GM12878 (cell line): ENCODE measurements at regions not wholly inside any gene's neighbourhood (a gene's known extent, or its start where the extent isn't known, plus 50 kb on each side); places are given as distances from the start of the nearest gene placed in this dataset.

ENCODE experiments used
- ATAC-seq: fragments of 200-7000 bp; cut with Tn5 transposase; 3 replicates; pipeline ENCODE4 v1.9.1; 2020; ENCODE audit warnings: mild to moderate bottlenecking, moderate library complexity
- BruUV-seq: library from RNA; stranded (reverse); fragments of 400-500 nt; replicated peaks from 2 replicates; lab custom pipeline; 2021; lab: Mats Ljungman, UMichigan
- CTCF ChIA-PET: fragments of 300-600 bp; sonication (Branson Sonifier 250); formaldehyde crosslinking; extraction: SDS; loops from one replicate; lab custom pipeline; 2021; ENCODE audit warnings: inconsistent platforms; lab: Yijun Ruan, JAX
- POLR2A ChIA-PET: fragments of 350-600 bp; formaldehyde crosslinking; extraction: SDS; loops from one replicate; lab custom pipeline; 2021; ENCODE audit warnings: inconsistent platforms; lab: Charles Lee
- RAD21 ChIA-PET: fragments of 300-600 bp; sonication (Branson Sonifier 250); formaldehyde crosslinking; loops from one replicate; lab custom pipeline; 2023; ENCODE audit warnings: antibody characterized with exemption; ENCODE audit not compliant: unreplicated experiment; lab: Charles Lee
- SMC1A ChIA-PET: fragments of 300-600 bp; sonication (Branson Sonifier 250); formaldehyde crosslinking; loops from one replicate; lab custom pipeline; 2023; ENCODE audit not compliant: unreplicated experiment, uncharacterized antibody; lab: Charles Lee
- DNase-seq: peaks from one replicate; pipeline ENCODE4 v3.0.0-alpha.2; 2011; ENCODE audit warnings: low read depth, low spot score
- FAIRE-seq: peaks from 3 replicates; lab custom pipeline; 2011; peaks lifted over from hg19 to GRCh38; lab: Jason Lieb, UNC
- H2AFZ ChIP-seq: 2 replicates; pipeline ENCODE4 v1.6.0; 2011; ENCODE audit warnings: low read depth, low read length, control low read depth; ENCODE audit not compliant: control insufficient read depth
- H3K27ac ChIP-seq: 2 replicates; pipeline ENCODE4 v1.5.1; 2011; ENCODE audit warnings: control low read depth; ENCODE audit not compliant: control insufficient read depth, insufficient read depth
- H3K27me3 ChIP-seq, 2 experiments: replicated peaks in 1 of 2; 2 replicates each; pipeline versions ENCODE4 v1.6.0 to v1.6.1; 2011; ENCODE audit warnings: low read length in 1 of 2; ENCODE audit not compliant: control insufficient read depth in 2 of 2, insufficient read depth in 2 of 2
- H3K36me3 ChIP-seq, 2 experiments: 2 replicates each; pipeline ENCODE4 v1.5.1; 2011; ENCODE audit warnings: low read length in 1 of 2; ENCODE audit not compliant: control insufficient read depth in 2 of 2, insufficient read depth in 2 of 2
- H3K4me1 ChIP-seq: 2 replicates; pipeline ENCODE4 v1.6.1; 2011; ENCODE audit warnings: mild to moderate bottlenecking, low read length, moderate library complexity, mixed read lengths; ENCODE audit not compliant: control insufficient read depth, insufficient read depth
- H3K4me2 ChIP-seq: 2 replicates; pipeline ENCODE4 v1.6.0; 2011; ENCODE audit warnings: control low read depth; ENCODE audit not compliant: control insufficient read depth, insufficient read depth
- H3K4me3 ChIP-seq: fragments of 200-600 bp; sonication (generic); 2 replicates; pipeline ENCODE4 v1.5.1; 2016
- H3K79me2 ChIP-seq: 2 replicates; pipeline ENCODE4 v1.6.0; 2011; ENCODE audit warnings: low read length; ENCODE audit not compliant: control insufficient read depth, insufficient read depth
- H3K9ac ChIP-seq: 2 replicates; pipeline ENCODE4 v1.8.0; 2011; ENCODE audit warnings: low read length, control low read depth, mixed read lengths; ENCODE audit not compliant: control insufficient read depth, insufficient read depth
- H3K9me3 ChIP-seq: replicated peaks from 3 replicates; pipeline ENCODE4 v1.5.1; 2011; ENCODE audit warnings: mild to moderate bottlenecking, low read length; ENCODE audit not compliant: control insufficient read depth, insufficient read depth
- H4K20me1 ChIP-seq: 2 replicates; pipeline ENCODE4 v1.6.0; 2011; ENCODE audit not compliant: control insufficient read depth, insufficient read depth
- ATF2 ChIP-seq: IDR thresholded peaks from 2 replicates; pipeline ENCODE4 v1.6.1; 2012; ENCODE audit warnings: low read length, inconsistent platforms
- E2F8 ChIP-seq: fragments of 450-650 bp; IDR thresholded peaks from 2 replicates; pipeline ENCODE4 v1.6.1; 2018; ENCODE audit warnings: mild to moderate bottlenecking, low read depth, moderate library complexity; ENCODE audit not compliant: partially characterized antibody
- HDAC6 ChIP-seq: fragments of 200-600 bp; sonication (generic); IDR thresholded peaks from one replicate; pipeline ENCODE4 v1.8.0; 2017; ENCODE audit warnings: antibody characterized with exemption; ENCODE audit not compliant: unreplicated experiment
- JUNB ChIP-seq: IDR thresholded peaks from 2 replicates; pipeline ENCODE4 v1.6.1; 2016; ENCODE audit warnings: antibody characterized with exemption, mild to moderate bottlenecking
- RB1 ChIP-seq: fragments of 450-650 bp; formaldehyde crosslinking; IDR thresholded peaks from 2 replicates; pipeline ENCODE4 v1.6.1; 2017; ENCODE audit warnings: mild to moderate bottlenecking, borderline replicate concordance
- SKIL ChIP-seq: fragments of 450-650 bp; IDR thresholded peaks from 2 replicates; pipeline ENCODE4 v1.6.1; 2017; ENCODE audit warnings: mild to moderate bottlenecking, low read depth, inconsistent platforms; ENCODE audit not compliant: poor library complexity, severe bottlenecking
- SMC3 ChIP-seq: IDR thresholded peaks from 2 replicates; pipeline ENCODE4 v1.6.1; 2011; ENCODE audit warnings: low read length, improper control_type of control experiment, borderline replicate concordance
- WGBS: methylation state at CpG from one replicate; pipeline ENCODE4 v1.1.6; 2016; ENCODE audit warnings: low lambda C conversion rate; ENCODE audit not compliant: insufficient replicate concordance, insufficient coverage; ENCODE audit errors: missing lambda C conversion rate; 5-methylcytosine and 5-hydroxymethylcytosine counted together
- in situ Hi-C: fragments of 300-500 bp; cut with MboI; formaldehyde crosslinking; loops from 9 replicates; pipeline ENCODE4 v1.14.3; 2018; ENCODE audit warnings: mixed read lengths
- intact Hi-C: fragments of 100-400 bp; cut with micrococcal nuclease; formaldehyde crosslinking; loops from one replicate; pipeline ENCODE4 v1.14.2; 2022; ENCODE audit not compliant: unreplicated experiment

GRCh38 chr12:107856096-107856495, 81.6 kb downstream of the ASCL4 start:
- intact Hi-C loops (no loop called here), in situ Hi-C loops (no loop called here)
- ChIA-PET SMC1A (no interaction called here), POLR2A (no interaction called here), CTCF (no interaction called here), RAD21 (no interaction called here)
- DNase-seq = no peak
- WGBS = 21% methylated on average over 2 of the region's 2 CpGs
- FAIRE-seq = no peak
- no peak overlapping the region for H2AFZ ChIP-seq
- ATAC-seq = no peak
- no peaks in the 10 kb centered on the region for H3K36me3 ChIP-seq
- no peaks in the 10 kb centered on the region for H3K4me1 ChIP-seq
- no peak overlapping the region for H3K9ac ChIP-seq
- H3K4me2 ChIP-seq = no peak overlapping the region
- H3K4me3 ChIP-seq = no peak overlapping the region
- no peaks in the 10 kb centered on the region for H3K9me3 ChIP-seq
- no peak overlapping the region for H3K27ac ChIP-seq
- no TSS peak for BruUV-seq
- no peak for TF ChIP-seq SMC3
- TF ChIP-seq JUNB = no peak
- H3K27me3 ChIP-seq = peaks cover 0 to 2% of the 10 kb centered on the region in 2 experiments; a peak in 2 of 4 replicates
- no peaks in the 10 kb centered on the region for H4K20me1 ChIP-seq
- H3K79me2 ChIP-seq = no peaks in the 10 kb centered on the region

GRCh38 chr12:107857191-107857590, 82.7 kb downstream of the ASCL4 start:
- WGBS = 56% methylated on average over 4 of the region's 4 CpGs
- H2AFZ ChIP-seq = no peak overlapping the region
- H4K20me1 ChIP-seq = no peaks in the 10 kb centered on the region
- ChIA-PET CTCF (no interaction called here), RAD21 (no interaction called here), SMC1A (no interaction called here), POLR2A (no interaction called here)
- BruUV-seq = no TSS peak
- no peak overlapping the region for H3K4me3 ChIP-seq
- ATAC-seq = no peak
- peaks cover 0 to 2% of the 10 kb centered on the region in 2 experiments; a peak in 2 of 4 replicates for H3K27me3 ChIP-seq
- H3K9me3 ChIP-seq = no peaks in the 10 kb centered on the region
- no peak overlapping the region for H3K9ac ChIP-seq
- no peak for FAIRE-seq
- no peak overlapping the region for H3K4me2 ChIP-seq
- H3K27ac ChIP-seq = no peak overlapping the region
- no peaks in the 10 kb centered on the region for H3K79me2 ChIP-seq
- H3K36me3 ChIP-seq = no peaks in the 10 kb centered on the region
- in situ Hi-C loops (no loop called here), intact Hi-C loops (no loop called here)
- H3K4me1 ChIP-seq = no peaks in the 10 kb centered on the region
- no peak for DNase-seq
- TF ChIP-seq E2F8 (no peak), RB1 (no peak), HDAC6 (no peak), ATF2 (no peak), SKIL (no peak)
